Thyroid gland (tissue), 4 donors: ENCODE measurements at regions not wholly inside any gene's neighbourhood (a gene's known extent, or its start where the extent isn't known, plus 50 kb on each side); places are given as distances from the start of the nearest gene placed in this dataset.

ENCODE experiments used
- DNase-seq, 2 donors: peaks; one replicate each; pipeline ENCODE4 v3.0.0-alpha.2; 2019
- H3K27ac ChIP-seq, 3 donors: fragments of 200-600 bp; sonication (generic); 1 replicate in 2 of 3; 2 replicates in 1 of 3; pipeline ENCODE4 v1.5.1; 2016 to 2019; ENCODE audit warnings: mild to moderate bottlenecking in 1 of 3, moderate library complexity in 1 of 3
- H3K27me3 ChIP-seq: fragments of 200-600 bp; sonication (generic); one replicate; pipeline ENCODE4 v1.5.1; 2019
- H3K36me3 ChIP-seq, 2 donors: fragments of 200-600 bp; sonication (generic); one replicate each; pipeline ENCODE4 v1.5.1; 2016 to 2019
- H3K4me1 ChIP-seq, 2 donors: fragments of 200-600 bp; sonication (generic); one replicate each; pipeline ENCODE4 v1.5.1; 2017 to 2019
- H3K4me3 ChIP-seq, 3 donors: fragments of 200-600 bp; sonication (generic); replicated peaks in 1 of 3; 1 replicate in 2 of 3; 2 replicates in 1 of 3; pipeline ENCODE4 v1.5.1; 2016; ENCODE audit warnings: mild to moderate bottlenecking in 1 of 3
- H3K9me3 ChIP-seq: fragments of 200-600 bp; sonication (generic); one replicate; pipeline ENCODE4 v1.5.1; 2017
- CTCF ChIP-seq, 6 experiments: fragments of 200-600 bp in 3 of 6; fragments of 450-650 bp in 3 of 6; sonication (generic) in 3 of 6; IDR thresholded peaks; one replicate each; pipeline ENCODE4 v1.5.1; 2016 to 2019; ENCODE audit warnings: antibody characterized with exemption in 6 of 6, mild to moderate bottlenecking in 2 of 6, inconsistent platforms in 1 of 6, moderate library complexity in 1 of 6
- POLR2A ChIP-seq, 2 donors: fragments of 450-650 bp; IDR thresholded peaks; one replicate each; pipeline ENCODE4 v1.6.1; 2017; ENCODE audit warnings: antibody characterized with exemption in 2 of 2, mild to moderate bottlenecking in 2 of 2, moderate library complexity in 1 of 2
- WGBS, 2 donors: methylation state at CpG; one replicate each; pipeline ENCODE4 v1.1.5; 2017; 5-methylcytosine and 5-hydroxymethylcytosine counted together
- intact Hi-C: fragments of 100-400 bp; cut with DNase I; formaldehyde crosslinking; loops from one replicate; pipeline ENCODE4 v1.15.1; 2023

GRCh38 chr6:104356197-104356596 lies 503.5 kb downstream of the HACE1 start:
- 88 to 96% methylated on average over 5 of the region's 5 CpGs for WGBS, 2 donors

GRCh38 chr6:104349191-104349590 lies 510.5 kb downstream of the HACE1 start:
- no peak for DNase-seq
- WGBS, 2 donors: 66 to 72% methylated on average over 4 of the region's 4 CpGs
- Histone ChIP-seq H3K9me3 (no peaks in the 10 kb centered on the region), H3K36me3 (no peaks in the 10 kb centered on the region), H3K27ac (no peak overlapping the region), H3K27me3 (no peaks in the 10 kb centered on the region), H3K4me3 (no peak overlapping the region), H3K4me1 (no peaks in the 10 kb centered on the region)
- TF ChIP-seq CTCF (IDR thresholded peaks at IDR 0.05): no peak
- no peak for TF ChIP-seq POLR2A (IDR thresholded peaks at IDR 0.05)
- intact Hi-C loops: no loop called here

More at GRCh38 chr6:104356197-104356596, 503.5 kb downstream of the HACE1 start:
- Histone ChIP-seq H3K36me3 (no peaks in the 10 kb centered on the region), H3K4me3 (no peak overlapping the region), H3K27ac (no peak overlapping the region), H3K4me1 (no peaks in the 10 kb centered on the region), H3K9me3 (no peaks in the 10 kb centered on the region), H3K27me3 (no peaks in the 10 kb centered on the region)
- TF ChIP-seq CTCF (IDR thresholded peaks at IDR 0.05) (no peak), POLR2A (IDR thresholded peaks at IDR 0.05) (no peak)
- intact Hi-C loops: no loop called here
- DNase-seq: no peak

- TF ChIP-seq POLR2A (IDR thresholded peaks at IDR 0.05) (no peak), CTCF (IDR thresholded peaks at IDR 0.05) (no peak)
- Histone ChIP-seq H3K36me3 (no peaks in the 10 kb centered on the region), H3K27me3 (no peaks in the 10 kb centered on the region), H3K4me3 (no peak overlapping the region), H3K27ac (no peak overlapping the region), H3K4me1 (no peaks in the 10 kb centered on the region), H3K9me3 (no peaks in the 10 kb centered on the region)
- 88 to 91% methylated on average over 2 of the region's 2 CpGs for whole genome bisulfite sequencing, 2 donors
- no peak for DNase-seq
- intact Hi-C loops: no loop called here
Observed at GRCh38 chr6:104344223-104344622, 515.5 kb downstream of the HACE1 start.

GRCh38 chr6:104332364-104332763 lies 527.4 kb downstream of the HACE1 start:
- no peaks in the 10 kb centered on the region for H3K9me3 ChIP-seq
- H3K4me3 ChIP-seq: no peak overlapping the region
- H3K27me3 ChIP-seq: no peaks in the 10 kb centered on the region
- intact Hi-C loops: no loop called here
- DNase-seq: no peak
- no peaks in the 10 kb centered on the region for H3K4me1 ChIP-seq
- no peak overlapping the region for H3K27ac ChIP-seq
- TF ChIP-seq POLR2A (IDR thresholded peaks at IDR 0.05): no peak
- no peak for TF ChIP-seq CTCF (IDR thresholded peaks at IDR 0.05)
- no peaks in the 10 kb centered on the region for H3K36me3 ChIP-seq
- WGBS, 2 donors: 50 to 60% methylated on average over 4 of the region's 4 CpGs

- Histone ChIP-seq H3K4me1 (no peaks in the 10 kb centered on the region), H3K9me3 (no peaks in the 10 kb centered on the region), H3K4me3 (no peak overlapping the region), H3K36me3 (no peaks in the 10 kb centered on the region), H3K27ac (no peak overlapping the region), H3K27me3 (no peaks in the 10 kb centered on the region)
- intact Hi-C loops: no loop called here
- WGBS, 2 donors: 63 to 65% methylated on average over 7 of the region's 7 CpGs
- TF ChIP-seq CTCF (IDR thresholded peaks at IDR 0.05) (no peak), POLR2A (IDR thresholded peaks at IDR 0.05) (no peak)
- peak in 1 of 2 donors; percentile 2 for DNase-seq
Observed at GRCh38 chr6:104326173-104327001, 533.3 kb downstream of the HACE1 start.
